ENCODE measurements at regions not wholly inside any gene's neighbourhood (a gene's known extent, or its start where the extent isn't known, plus 50 kb on each side); places are given as distances from the start of the nearest gene placed in this dataset.

DNA sequence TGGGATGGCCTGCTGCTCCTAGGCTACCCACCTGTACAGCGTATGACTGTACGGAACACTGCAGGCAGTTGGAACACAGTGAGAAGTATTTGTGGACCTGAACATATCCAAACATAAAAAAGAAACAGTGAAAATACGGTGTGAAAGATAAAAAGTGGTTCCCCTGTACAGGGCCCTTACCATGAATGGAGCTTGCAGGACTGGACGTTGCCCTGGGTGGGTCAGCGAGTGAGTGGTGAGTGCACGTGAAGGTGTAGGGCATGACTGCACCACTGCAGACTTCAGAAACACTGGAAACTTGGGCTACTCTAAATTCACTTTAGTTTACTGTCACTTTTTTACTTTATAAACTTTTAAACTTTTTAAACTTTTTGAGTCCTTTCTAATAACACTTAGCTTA is 71.2 kb upstream of the SLC6A6 start:
- TF ChIP-seq POLR2AphosphoS5 (IDR thresholded peaks at IDR 0.05; ENCODE audit: borderline replicate concordance, low read depth, low read length) (no peak), EZH2 (IDR thresholded peaks at IDR 0.05) (no peak), FOXP2 (optimal IDR thresholded peaks at IDR 0.05; ENCODE audit: control extremely low read depth, extremely low read length, insufficient read depth) (no peak)

All from SK-N-MC (cell line).